Glutamatergic neuron (in vitro differentiated cells): ENCODE measurements at regions not wholly inside any gene's neighbourhood (a gene's known extent, or its start where the extent isn't known, plus 50 kb on each side); places are given as distances from the start of the nearest gene placed in this dataset.

Experiments
- DNase-seq: peaks from one replicate; pipeline ENCODE4 v3.0.0; 2022
- H3K27ac Mint-ChIP-seq: one replicate; pipeline ENCODE4 v1.8.0; 2020; ENCODE audit warnings: mild to moderate bottlenecking, mixed read lengths, inconsistent platforms; ENCODE audit not compliant: unreplicated experiment
- H3K27me3 Mint-ChIP-seq: one replicate; pipeline ENCODE4 v1.8.0; 2020; ENCODE audit warnings: mild to moderate bottlenecking, moderate library complexity, mixed read lengths, inconsistent platforms; ENCODE audit not compliant: unreplicated experiment
- H3K36me3 Mint-ChIP-seq: one replicate; pipeline ENCODE4 v1.8.0; 2020; ENCODE audit warnings: mild to moderate bottlenecking, mixed read lengths, inconsistent platforms; ENCODE audit not compliant: unreplicated experiment
- H3K4me1 Mint-ChIP-seq: one replicate; pipeline ENCODE4 v1.8.0; 2020; ENCODE audit warnings: mild to moderate bottlenecking, low read depth, mixed read lengths, inconsistent platforms; ENCODE audit not compliant: unreplicated experiment
- H3K4me3 Mint-ChIP-seq: one replicate; pipeline ENCODE4 v1.8.0; 2020; ENCODE audit warnings: mild to moderate bottlenecking, mixed read lengths, inconsistent platforms; ENCODE audit not compliant: unreplicated experiment
- H3K9me3 Mint-ChIP-seq: one replicate; pipeline ENCODE4 v1.8.0; 2020; ENCODE audit warnings: mild to moderate bottlenecking, moderate library complexity, mixed read lengths, inconsistent platforms; ENCODE audit not compliant: unreplicated experiment
- TF ChIP-seq, protein P1 (sequence below): fragments of 200-600 bp; sonication (generic); IDR thresholded peaks from one replicate; pipeline ENCODE4 v1.5.0; 2021; ENCODE audit not compliant: partially characterized antibody, unreplicated experiment

- Mint-ChIP-seq H3K36me3 (no peaks in the 10 kb centered on the region), H3K27me3 (peaks cover 3% of the 10 kb centered on the region), H3K4me1 (peaks cover 29% of the 10 kb centered on the region), H3K4me3 (no peak overlapping the region), H3K27ac (no peak overlapping the region), H3K9me3 (no peaks in the 10 kb centered on the region)
- no peak for DNase-seq
- TF ChIP-seq, protein P1, sequence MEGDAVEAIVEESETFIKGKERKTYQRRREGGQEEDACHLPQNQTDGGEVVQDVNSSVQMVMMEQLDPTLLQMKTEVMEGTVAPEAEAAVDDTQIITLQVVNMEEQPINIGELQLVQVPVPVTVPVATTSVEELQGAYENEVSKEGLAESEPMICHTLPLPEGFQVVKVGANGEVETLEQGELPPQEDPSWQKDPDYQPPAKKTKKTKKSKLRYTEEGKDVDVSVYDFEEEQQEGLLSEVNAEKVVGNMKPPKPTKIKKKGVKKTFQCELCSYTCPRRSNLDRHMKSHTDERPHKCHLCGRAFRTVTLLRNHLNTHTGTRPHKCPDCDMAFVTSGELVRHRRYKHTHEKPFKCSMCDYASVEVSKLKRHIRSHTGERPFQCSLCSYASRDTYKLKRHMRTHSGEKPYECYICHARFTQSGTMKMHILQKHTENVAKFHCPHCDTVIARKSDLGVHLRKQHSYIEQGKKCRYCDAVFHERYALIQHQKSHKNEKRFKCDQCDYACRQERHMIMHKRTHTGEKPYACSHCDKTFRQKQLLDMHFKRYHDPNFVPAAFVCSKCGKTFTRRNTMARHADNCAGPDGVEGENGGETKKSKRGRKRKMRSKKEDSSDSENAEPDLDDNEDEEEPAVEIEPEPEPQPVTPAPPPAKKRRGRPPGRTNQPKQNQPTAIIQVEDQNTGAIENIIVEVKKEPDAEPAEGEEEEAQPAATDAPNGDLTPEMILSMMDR = no peak
These were observed 161.6 kb downstream of the ZDHHC21 start for GRCh38 chr9:14531341-14532269.

DNA sequence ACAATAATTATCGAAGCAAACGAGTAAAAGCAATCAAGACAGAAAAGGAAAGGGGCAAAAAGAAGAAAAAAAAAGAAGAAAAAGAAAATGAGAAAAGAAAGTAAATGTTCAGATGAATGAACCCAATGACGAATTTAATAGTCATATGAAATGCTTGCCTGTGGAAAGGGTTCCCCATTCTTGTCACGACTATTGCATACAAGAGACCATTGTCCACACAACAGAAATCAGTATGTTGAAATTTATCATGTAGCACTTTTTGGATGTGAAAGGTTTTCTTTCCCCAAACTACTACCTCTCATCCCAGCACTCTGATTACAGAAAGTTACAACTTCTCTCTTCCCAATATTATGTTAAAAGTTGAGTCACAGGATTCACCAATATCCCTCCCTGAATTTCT lies 162.4 kb downstream of the ZDHHC21 start:
- no peak overlapping the region for H3K4me3 Mint-ChIP-seq
- peaks cover 2% of the 10 kb centered on the region for H3K27me3 Mint-ChIP-seq
- no peak overlapping the region for H3K27ac Mint-ChIP-seq
- DNase-seq = no peak
- H3K4me1 Mint-ChIP-seq = peaks cover 29% of the 10 kb centered on the region
- H3K36me3 Mint-ChIP-seq = no peaks in the 10 kb centered on the region
- TF ChIP-seq, protein P1 = no peak
- no peaks in the 10 kb centered on the region for H3K9me3 Mint-ChIP-seq

- no peak for DNase-seq
- TF ChIP-seq, protein P1 = no peak
- H3K4me1 Mint-ChIP-seq = peaks cover 29% of the 10 kb centered on the region
- no peaks in the 10 kb centered on the region for H3K9me3 Mint-ChIP-seq
- H3K36me3 Mint-ChIP-seq = no peaks in the 10 kb centered on the region
- H3K27ac Mint-ChIP-seq = no peak overlapping the region
- no peak overlapping the region for H3K4me3 Mint-ChIP-seq
- peaks cover 2% of the 10 kb centered on the region for H3K27me3 Mint-ChIP-seq
These were observed 162.9 kb downstream of the ZDHHC21 start for GRCh38 chr9:14530366-14530765.

- Mint-ChIP-seq H3K36me3 (no peaks in the 10 kb centered on the region), H3K27me3 (no peaks in the 10 kb centered on the region), H3K4me1 (peaks cover 26% of the 10 kb centered on the region), H3K4me3 (no peak overlapping the region), H3K9me3 (no peaks in the 10 kb centered on the region), H3K27ac (no peak overlapping the region)
- TF ChIP-seq, protein P1 = no peak
- DNase-seq = no peak
These were observed 163.6 kb downstream of the ZDHHC21 start for GRCh38 chr9:14529629-14530028.

DNA sequence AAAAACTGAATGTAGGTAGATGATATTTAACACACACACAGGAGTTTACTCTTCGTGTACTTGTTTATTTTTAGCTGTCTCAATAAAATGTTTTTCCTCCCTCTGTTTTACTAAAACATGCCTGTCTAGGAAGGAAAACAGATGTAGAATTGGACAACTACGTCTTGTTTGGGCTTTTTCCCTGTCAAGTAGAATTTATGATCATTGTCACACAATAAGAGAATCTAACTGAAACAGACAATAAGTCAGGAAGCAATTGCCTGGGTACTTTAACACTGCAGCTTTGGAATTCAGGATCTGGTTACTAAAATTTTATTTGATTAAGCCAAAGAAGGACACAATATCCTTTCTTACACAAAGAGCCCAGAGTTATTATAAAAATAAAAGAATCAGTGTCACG lies 164.2 kb downstream of the ZDHHC21 start:
- no peak for DNase-seq
- H3K27me3 Mint-ChIP-seq = no peaks in the 10 kb centered on the region
- H3K9me3 Mint-ChIP-seq = no peaks in the 10 kb centered on the region
- H3K4me3 Mint-ChIP-seq = no peak overlapping the region
- peaks cover 22% of the 10 kb centered on the region for H3K4me1 Mint-ChIP-seq
- H3K27ac Mint-ChIP-seq = no peak overlapping the region
- H3K36me3 Mint-ChIP-seq = no peaks in the 10 kb centered on the region
- TF ChIP-seq, protein P1 = no peak
